CD14-positive monocyte (primary cell): ENCODE measurements at regions not wholly inside any gene's neighbourhood (a gene's known extent, or its start where the extent isn't known, plus 50 kb on each side); places are given as distances from the start of the nearest gene placed in this dataset.
A peak's percentile ranks its signal among the peaks of the same experiment; 100 is the strongest.

ENCODE experiments used
- DNase-seq, 3 donors: peaks; one replicate each; pipeline ENCODE4 v3.0.0-alpha.2; 2011 to 2022
- H2AFZ ChIP-seq: 2 replicates; pipeline ENCODE4 v1.6.0; 2012; ENCODE audit warnings: mild to moderate bottlenecking, low read depth, low read length, inconsistent platforms; ENCODE audit not compliant: insufficient read depth, poor library complexity, severe bottlenecking
- H3K27ac ChIP-seq, 2 donors: 1 replicate in 1 of 2; 2 replicates in 1 of 2; pipeline ENCODE4 v1.5.1; 2012 to 2013; ENCODE audit warnings: low read length in 2 of 2, control low read depth in 1 of 2, inconsistent platforms in 1 of 2, low read depth in 1 of 2, mild to moderate bottlenecking in 1 of 2
- H3K27me3 ChIP-seq, 2 donors: one replicate each; pipeline versions ENCODE4 v1.6.0 to v1.6.1; 2011 to 2013; ENCODE audit warnings: low read length in 2 of 2; ENCODE audit not compliant: control insufficient read depth in 2 of 2, insufficient read depth in 2 of 2
- H3K36me3 ChIP-seq, 2 donors: replicated peaks in 1 of 2; 1 replicate in 1 of 2; 2 replicates in 1 of 2; pipeline versions ENCODE4 v1.5.1 to v1.6.1; 2012 to 2013; ENCODE audit warnings: low read length in 2 of 2, control low read depth in 1 of 2, inconsistent platforms in 1 of 2, mild to moderate bottlenecking in 1 of 2; ENCODE audit not compliant: insufficient read depth in 2 of 2, control insufficient read depth in 1 of 2
- H3K4me1 ChIP-seq, 2 donors: 1 replicate in 1 of 2; 2 replicates in 1 of 2; pipeline versions ENCODE4 v1.5.1 to v1.6.1; 2012 to 2013; ENCODE audit warnings: low read length in 2 of 2, control low read depth in 1 of 2, inconsistent platforms in 1 of 2, mild to moderate bottlenecking in 1 of 2, moderate library complexity in 1 of 2; ENCODE audit not compliant: insufficient read depth in 2 of 2, control insufficient read depth in 1 of 2
- H3K4me2 ChIP-seq: replicated peaks from 2 replicates; pipeline ENCODE3; 2012; ENCODE audit warnings: low read length, moderate library complexity, mild to moderate bottlenecking; ENCODE audit not compliant: poor library complexity, severe bottlenecking; ENCODE audit errors: extremely low read depth
- H3K4me3 ChIP-seq, 3 experiments: fragments of 200-600 bp in 1 of 3; sonication (generic) in 1 of 3; replicated peaks in 1 of 3; 1 replicate in 2 of 3; 2 replicates in 1 of 3; pipeline ENCODE4 v1.5.1; 2011 to 2013; ENCODE audit warnings: low read length in 3 of 3, mild to moderate bottlenecking in 3 of 3, control low read depth in 2 of 3, low read depth in 2 of 3, inconsistent platforms in 1 of 3, moderate library complexity in 1 of 3
- H3K79me2 ChIP-seq: 2 replicates; pipeline ENCODE4 v1.6.0; 2012; ENCODE audit warnings: mild to moderate bottlenecking, control low read depth, inconsistent platforms, low read length, moderate library complexity; ENCODE audit not compliant: insufficient read depth
- H3K9ac ChIP-seq: 2 replicates; pipeline ENCODE4 v1.6.0; 2017; ENCODE audit warnings: low read length, mild to moderate bottlenecking; ENCODE audit not compliant: insufficient read depth, poor library complexity, severe bottlenecking
- H3K9me3 ChIP-seq, 2 donors: replicated peaks in 1 of 2; 1 replicate in 1 of 2; 2 replicates in 1 of 2; pipeline versions ENCODE4 v1.5.1 to v1.6.1; 2012 to 2013; ENCODE audit warnings: low read length in 2 of 2, control low read depth in 1 of 2; ENCODE audit not compliant: control insufficient read depth in 1 of 2, insufficient read depth in 1 of 2
- H4K20me1 ChIP-seq: 2 replicates; pipeline ENCODE4 v1.6.0; 2012; ENCODE audit warnings: mild to moderate bottlenecking, low read length, control low read depth, moderate library complexity; ENCODE audit not compliant: insufficient read depth
- H3K27ac Mint-ChIP-seq, 7 donors: one replicate each; pipeline ENCODE4 v1.8.0; 2020; ENCODE audit warnings: mild to moderate bottlenecking in 7 of 7, mixed read lengths in 7 of 7, moderate library complexity in 6 of 7, inconsistent platforms in 2 of 7
- H3K27me3 Mint-ChIP-seq, 3 donors: one replicate each; pipeline ENCODE4 v1.8.0; 2021 to 2022; ENCODE audit warnings: low read depth in 3 of 3, mild to moderate bottlenecking in 3 of 3, mixed read lengths in 3 of 3, moderate library complexity in 3 of 3, inconsistent platforms in 1 of 3
- H3K36me3 Mint-ChIP-seq, 2 donors: one replicate each; pipeline ENCODE4 v1.8.0; 2020; ENCODE audit warnings: mixed read lengths in 2 of 2, inconsistent platforms in 1 of 2, mild to moderate bottlenecking in 1 of 2
- H3K4me1 Mint-ChIP-seq: one replicate; pipeline ENCODE4 v1.8.0; 2020; ENCODE audit warnings: mild to moderate bottlenecking, mixed read lengths
- H3K4me3 Mint-ChIP-seq, 2 donors: one replicate each; pipeline ENCODE4 v1.8.0; 2020; ENCODE audit warnings: mild to moderate bottlenecking in 2 of 2, mixed read lengths in 2 of 2, moderate library complexity in 1 of 2
- H3K9me3 Mint-ChIP-seq, 7 donors: one replicate each; pipeline ENCODE4 v1.8.0; 2020 to 2022; ENCODE audit warnings: mixed read lengths in 7 of 7, mild to moderate bottlenecking in 6 of 7, moderate library complexity in 6 of 7, inconsistent platforms in 2 of 7
- WGBS: methylation state at CpG from one replicate; pipeline ENCODE4 v1.1.5; 2013; ENCODE audit warnings: missing lambda C conversion rate; ENCODE audit not compliant: insufficient coverage; 5-methylcytosine and 5-hydroxymethylcytosine counted together
- intact Hi-C, 2 donors: fragments of 100-400 bp; cut with micrococcal nuclease; formaldehyde crosslinking; loops; one replicate each; pipeline versions ENCODE4 v1.15.0 to v1.15.1; 2023
- TF ChIP-seq, protein P1 (sequence below): fragments of 200-600 bp; IDR thresholded peaks from one replicate; pipeline ENCODE4 v1.8.0; 2022; ENCODE audit warnings: antibody characterized with exemption, mild to moderate bottlenecking

DNA sequence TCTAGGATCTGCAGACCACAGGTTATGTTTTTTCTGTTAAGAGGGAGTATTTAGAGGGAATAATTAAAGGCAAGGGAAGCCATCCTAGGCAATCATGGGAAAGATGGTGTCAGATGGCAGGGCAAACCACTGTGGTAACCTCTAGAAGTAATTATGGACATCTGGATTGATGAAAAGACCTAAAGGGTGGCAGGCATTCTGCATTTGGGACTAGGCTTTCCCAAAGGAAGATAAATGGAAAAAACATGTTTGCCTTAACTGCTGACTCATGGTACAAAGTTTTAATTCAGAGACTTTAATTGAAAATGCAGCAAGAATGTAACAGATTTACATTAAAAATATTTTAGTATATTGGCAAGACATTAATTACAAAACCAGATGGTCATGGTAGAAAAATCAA is 88.1 kb downstream of the TMEM30B start:
- H3K27me3 Mint-ChIP-seq = peaks cover 42 to 65% (median 48%) of the 10 kb centered on the region in 3 donors
- Histone ChIP-seq H3K9ac (no peak overlapping the region), H3K4me2 (no peak overlapping the region), H3K4me3 (no peak overlapping the region), H4K20me1 (no peaks in the 10 kb centered on the region), H3K27ac (no peak overlapping the region), H3K4me1 (peaks cover 0 to 2% of the 10 kb centered on the region in 2 donors), H2AFZ (no peak overlapping the region), H3K27me3 (peaks cover 43 to 48% of the 10 kb centered on the region in 2 donors), H3K36me3 (no peaks in the 10 kb centered on the region), H3K79me2 (no peaks in the 10 kb centered on the region), H3K9me3 (no peaks in the 10 kb centered on the region)
- H3K4me1 Mint-ChIP-seq = peaks cover 8% of the 10 kb centered on the region
- no peak overlapping the region for H3K27ac Mint-ChIP-seq
- peak overlapping the region in 1 of 2 donors; percentile 9 for H3K4me3 Mint-ChIP-seq
- DNase-seq = no peak
- TF ChIP-seq, protein P1, sequence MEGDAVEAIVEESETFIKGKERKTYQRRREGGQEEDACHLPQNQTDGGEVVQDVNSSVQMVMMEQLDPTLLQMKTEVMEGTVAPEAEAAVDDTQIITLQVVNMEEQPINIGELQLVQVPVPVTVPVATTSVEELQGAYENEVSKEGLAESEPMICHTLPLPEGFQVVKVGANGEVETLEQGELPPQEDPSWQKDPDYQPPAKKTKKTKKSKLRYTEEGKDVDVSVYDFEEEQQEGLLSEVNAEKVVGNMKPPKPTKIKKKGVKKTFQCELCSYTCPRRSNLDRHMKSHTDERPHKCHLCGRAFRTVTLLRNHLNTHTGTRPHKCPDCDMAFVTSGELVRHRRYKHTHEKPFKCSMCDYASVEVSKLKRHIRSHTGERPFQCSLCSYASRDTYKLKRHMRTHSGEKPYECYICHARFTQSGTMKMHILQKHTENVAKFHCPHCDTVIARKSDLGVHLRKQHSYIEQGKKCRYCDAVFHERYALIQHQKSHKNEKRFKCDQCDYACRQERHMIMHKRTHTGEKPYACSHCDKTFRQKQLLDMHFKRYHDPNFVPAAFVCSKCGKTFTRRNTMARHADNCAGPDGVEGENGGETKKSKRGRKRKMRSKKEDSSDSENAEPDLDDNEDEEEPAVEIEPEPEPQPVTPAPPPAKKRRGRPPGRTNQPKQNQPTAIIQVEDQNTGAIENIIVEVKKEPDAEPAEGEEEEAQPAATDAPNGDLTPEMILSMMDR = no peak
- no peaks in the 10 kb centered on the region for H3K36me3 Mint-ChIP-seq
- intact Hi-C loops = no loop called here
- peaks cover 0 to 8% (median 0%) of the 10 kb centered on the region in 7 donors for H3K9me3 Mint-ChIP-seq

DNA sequence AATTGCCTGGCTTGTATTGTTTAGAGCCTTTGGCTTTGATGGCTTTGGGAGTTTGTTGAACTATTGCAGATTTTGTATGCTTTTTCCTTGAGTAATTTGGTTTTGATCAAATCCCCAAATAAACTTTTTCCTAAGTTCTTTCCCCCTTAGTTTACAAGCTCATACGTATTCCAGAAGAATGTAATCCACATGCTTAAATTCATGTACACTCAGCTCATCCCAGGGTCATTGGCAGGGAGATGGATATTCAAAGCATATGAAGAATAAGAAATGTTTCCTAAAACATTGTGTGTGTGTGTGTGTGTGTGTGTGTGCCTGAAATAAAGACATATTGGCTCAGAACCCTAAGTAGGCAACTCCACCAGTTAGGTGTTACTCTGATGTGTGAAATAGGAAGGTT is 89.4 kb downstream of the TMEM30B start:
- intact Hi-C loops = no loop called here
- H4K20me1 ChIP-seq = no peaks in the 10 kb centered on the region
- H3K9ac ChIP-seq = no peak overlapping the region
- no peak overlapping the region for H3K4me3 Mint-ChIP-seq
- H2AFZ ChIP-seq = no peak overlapping the region
- no peak overlapping the region for H3K27ac ChIP-seq
- no peaks in the 10 kb centered on the region for H3K36me3 Mint-ChIP-seq
- no peak overlapping the region for H3K4me3 ChIP-seq
- peaks cover 49 to 61% of the 10 kb centered on the region in 2 donors for H3K27me3 ChIP-seq
- no peaks in the 10 kb centered on the region for H3K36me3 ChIP-seq
- peaks cover 50 to 68% (median 52%) of the 10 kb centered on the region in 3 donors for H3K27me3 Mint-ChIP-seq
- H3K4me2 ChIP-seq = no peak overlapping the region
- H3K4me1 Mint-ChIP-seq = peaks cover 8% of the 10 kb centered on the region
- no peak overlapping the region for H3K27ac Mint-ChIP-seq
- no peaks in the 10 kb centered on the region for H3K9me3 ChIP-seq
- H3K79me2 ChIP-seq = no peaks in the 10 kb centered on the region
- TF ChIP-seq, protein P1 = no peak
- no peak for DNase-seq
- WGBS = no CpG with 5 or more reads among the region's 1 CpG
- peaks cover 0 to 8% (median 0%) of the 10 kb centered on the region in 7 donors for H3K9me3 Mint-ChIP-seq
- H3K4me1 ChIP-seq = peaks cover 0 to 2% of the 10 kb centered on the region in 2 donors
